ENCODE measurements at regions not wholly inside any gene's neighbourhood (a gene's known extent, or its start where the extent isn't known, plus 50 kb on each side); places are given as distances from the start of the nearest gene placed in this dataset.

- Mint-ChIP-seq H3K9me3 (peaks cover 6% of the 10 kb centered on the region), H3K27me3 (no peaks in the 10 kb centered on the region), H3K4me3 (no peak overlapping the region), H3K36me3 (ENCODE audit: insufficient read depth) (no peaks in the 10 kb centered on the region), H3K4me1 (no peaks in the 10 kb centered on the region), H3K27ac (ENCODE audit: low read depth) (no peak overlapping the region)
- ATAC-seq (replicated peaks; ENCODE audit: extremely low read depth, poor library complexity, severe bottlenecking) (no peak), DNase-seq (ENCODE audit: low spot score in 2 of 2) (no peak)
Observed at GRCh38 chr13:79678100-79678499, 197.1 kb downstream of the NDFIP2 start.

GRCh38 chr13:79675931-79676660 is 195.1 kb downstream of the NDFIP2 start:
- Mint-ChIP-seq H3K36me3 (ENCODE audit: insufficient read depth) (no peaks in the 10 kb centered on the region), H3K4me1 (no peaks in the 10 kb centered on the region), H3K27me3 (no peaks in the 10 kb centered on the region), H3K4me3 (no peak overlapping the region), H3K27ac (ENCODE audit: low read depth) (no peak overlapping the region), H3K9me3 (no peaks in the 10 kb centered on the region)
- no peak for ATAC-seq (replicated peaks; ENCODE audit: extremely low read depth, poor library complexity, severe bottlenecking)
- DNase-seq (ENCODE audit: low spot score in 2 of 2) = no peak

- Mint-ChIP-seq H3K27ac (ENCODE audit: low read depth) (no peak overlapping the region), H3K27me3 (no peaks in the 10 kb centered on the region), H3K36me3 (ENCODE audit: insufficient read depth) (no peaks in the 10 kb centered on the region), H3K4me1 (no peaks in the 10 kb centered on the region), H3K9me3 (no peaks in the 10 kb centered on the region), H3K4me3 (no peak overlapping the region)
- DNase-seq (ENCODE audit: low spot score in 2 of 2) (no peak), ATAC-seq (replicated peaks; ENCODE audit: extremely low read depth, poor library complexity, severe bottlenecking) (no peak)
Observed at GRCh38 chr13:79674765-79675515, 194.0 kb downstream of the NDFIP2 start.

GRCh38 chr13:79673993-79674377 is 193.0 kb downstream of the NDFIP2 start:
- Mint-ChIP-seq H3K9me3 (no peaks in the 10 kb centered on the region), H3K4me3 (no peak overlapping the region), H3K36me3 (ENCODE audit: insufficient read depth) (no peaks in the 10 kb centered on the region), H3K27me3 (no peaks in the 10 kb centered on the region), H3K27ac (ENCODE audit: low read depth) (no peak overlapping the region), H3K4me1 (no peaks in the 10 kb centered on the region)
- ATAC-seq (replicated peaks; ENCODE audit: extremely low read depth, poor library complexity, severe bottlenecking) (no peak), DNase-seq (ENCODE audit: low spot score in 2 of 2) (no peak)

GRCh38 chr13:79673310-79673992 is 192.5 kb downstream of the NDFIP2 start:
- Mint-ChIP-seq H3K27ac (ENCODE audit: low read depth) (no peak overlapping the region), H3K4me1 (no peaks in the 10 kb centered on the region), H3K36me3 (ENCODE audit: insufficient read depth) (no peaks in the 10 kb centered on the region), H3K9me3 (no peaks in the 10 kb centered on the region), H3K27me3 (no peaks in the 10 kb centered on the region), H3K4me3 (no peak overlapping the region)
- ATAC-seq (replicated peaks; ENCODE audit: extremely low read depth, poor library complexity, severe bottlenecking) (no peak), DNase-seq (ENCODE audit: low spot score in 2 of 2) (no peak)

- ATAC-seq (replicated peaks; ENCODE audit: extremely low read depth, poor library complexity, severe bottlenecking) (no peak), DNase-seq (ENCODE audit: low spot score in 2 of 2) (no peak)
- Mint-ChIP-seq H3K4me3 (no peak overlapping the region), H3K9me3 (no peaks in the 10 kb centered on the region), H3K4me1 (no peaks in the 10 kb centered on the region), H3K27me3 (no peaks in the 10 kb centered on the region), H3K27ac (ENCODE audit: low read depth) (no peak overlapping the region), H3K36me3 (ENCODE audit: insufficient read depth) (no peaks in the 10 kb centered on the region)
Observed at GRCh38 chr13:79671420-79671819, 190.5 kb downstream of the NDFIP2 start.

- ATAC-seq (replicated peaks; ENCODE audit: extremely low read depth, poor library complexity, severe bottlenecking) = no peak
- no peaks in the 10 kb centered on the region for H3K9me3 Mint-ChIP-seq
Observed at GRCh38 chr13:79668201-79668752, 187.3 kb downstream of the NDFIP2 start.

GRCh38 chr13:79667771-79668170 is 186.8 kb downstream of the NDFIP2 start:
- no peaks in the 10 kb centered on the region for H3K36me3 Mint-ChIP-seq (ENCODE audit: insufficient read depth)
- no peak for ATAC-seq (replicated peaks; ENCODE audit: extremely low read depth, poor library complexity, severe bottlenecking)

More at GRCh38 chr13:79668201-79668752, 187.3 kb downstream of the NDFIP2 start:
- no peak overlapping the region for H3K4me3 Mint-ChIP-seq
- no peaks in the 10 kb centered on the region for H3K36me3 Mint-ChIP-seq (ENCODE audit: insufficient read depth)
- no peaks in the 10 kb centered on the region for H3K4me1 Mint-ChIP-seq
- DNase-seq (ENCODE audit: low spot score in 2 of 2) = no peak
- no peaks in the 10 kb centered on the region for H3K27me3 Mint-ChIP-seq
- no peak overlapping the region for H3K27ac Mint-ChIP-seq (ENCODE audit: low read depth)

GRCh38 chr13:79663977-79664636 is 183.2 kb downstream of the NDFIP2 start:
- H3K9me3 Mint-ChIP-seq = no peaks in the 10 kb centered on the region
- H3K36me3 Mint-ChIP-seq (ENCODE audit: insufficient read depth) = no peaks in the 10 kb centered on the region
- H3K4me1 Mint-ChIP-seq = no peaks in the 10 kb centered on the region
- no peak for DNase-seq (ENCODE audit: low spot score in 2 of 2)
- ATAC-seq (replicated peaks; ENCODE audit: extremely low read depth, poor library complexity, severe bottlenecking) = no peak
- no peak overlapping the region for H3K4me3 Mint-ChIP-seq
- H3K27me3 Mint-ChIP-seq = peaks cover 16% of the 10 kb centered on the region
- H3K27ac Mint-ChIP-seq (ENCODE audit: low read depth) = no peak overlapping the region

More at GRCh38 chr13:79667771-79668170, 186.8 kb downstream of the NDFIP2 start:
- DNase-seq (ENCODE audit: low spot score in 2 of 2) = no peak
- Mint-ChIP-seq H3K4me3 (no peak overlapping the region), H3K9me3 (no peaks in the 10 kb centered on the region), H3K27ac (ENCODE audit: low read depth) (no peak overlapping the region), H3K27me3 (no peaks in the 10 kb centered on the region), H3K4me1 (no peaks in the 10 kb centered on the region)

- Mint-ChIP-seq H3K36me3 (ENCODE audit: insufficient read depth) (no peaks in the 10 kb centered on the region), H3K27me3 (peaks cover 23% of the 10 kb centered on the region), H3K4me1 (no peaks in the 10 kb centered on the region), H3K9me3 (no peaks in the 10 kb centered on the region), H3K27ac (ENCODE audit: low read depth) (no peak overlapping the region), H3K4me3 (no peak overlapping the region)
- ATAC-seq (replicated peaks; ENCODE audit: extremely low read depth, poor library complexity, severe bottlenecking) (no peak), DNase-seq (ENCODE audit: low spot score in 2 of 2) (no peak)
Observed at GRCh38 chr13:79663435-79663834, 182.5 kb downstream of the NDFIP2 start.

- Mint-ChIP-seq H3K4me3 (no peak overlapping the region), H3K9me3 (no peaks in the 10 kb centered on the region), H3K36me3 (ENCODE audit: insufficient read depth) (no peaks in the 10 kb centered on the region), H3K27ac (ENCODE audit: low read depth) (no peak overlapping the region), H3K4me1 (no peaks in the 10 kb centered on the region), H3K27me3 (peaks cover 29% of the 10 kb centered on the region)
- no peak for DNase-seq (ENCODE audit: low spot score in 2 of 2)
- ATAC-seq (replicated peaks; ENCODE audit: extremely low read depth, poor library complexity, severe bottlenecking) = no peak
Observed at GRCh38 chr13:79662882-79663281, 181.9 kb downstream of the NDFIP2 start.

GRCh38 chr13:79660361-79660760 is 179.4 kb downstream of the NDFIP2 start:
- H3K36me3 Mint-ChIP-seq (ENCODE audit: insufficient read depth) = no peaks in the 10 kb centered on the region
- no peak overlapping the region for H3K4me3 Mint-ChIP-seq
- no peaks in the 10 kb centered on the region for H3K4me1 Mint-ChIP-seq
- DNase-seq (ENCODE audit: low spot score in 2 of 2) = no peak
- ATAC-seq (replicated peaks; ENCODE audit: extremely low read depth, poor library complexity, severe bottlenecking) = no peak
- H3K27me3 Mint-ChIP-seq = peaks cover 40% of the 10 kb centered on the region
- no peak overlapping the region for H3K27ac Mint-ChIP-seq (ENCODE audit: low read depth)
- H3K9me3 Mint-ChIP-seq = no peaks in the 10 kb centered on the region

Data from central memory CD8-positive, alpha-beta T cell (primary cell).